ENCODE measurements at regions not wholly inside any gene's neighbourhood (a gene's known extent, or its start where the extent isn't known, plus 50 kb on each side); places are given as distances from the start of the nearest gene placed in this dataset.
A peak's percentile ranks its signal among the peaks of the same experiment; 100 is the strongest.

GRCh38 chr12:30064906-30065305 lies 281.2 kb upstream of the TMTC1 start:
- no peak for TF ChIP-seq CTCF (IDR thresholded peaks at IDR 0.05; ENCODE audit: poor library complexity, severe bottlenecking)
- no peaks in the 10 kb centered on the region for H3K4me1 ChIP-seq (ENCODE audit: insufficient read depth, poor library complexity, severe bottlenecking)
- H3K27ac ChIP-seq (ENCODE audit: poor library complexity, severe bottlenecking) = no peak overlapping the region
- H3K36me3 ChIP-seq (ENCODE audit: low read depth) = no peaks in the 10 kb centered on the region
- DNase-seq (ENCODE audit: low spot score) = no peak
- H3K4me3 ChIP-seq (ENCODE audit: severe bottlenecking) = no peak overlapping the region
- H3K27me3 ChIP-seq (ENCODE audit: insufficient read depth, poor library complexity, severe bottlenecking) = no peaks in the 10 kb centered on the region
- no peaks in the 10 kb centered on the region for H3K9me3 ChIP-seq (ENCODE audit: severe bottlenecking)
- ATAC-seq (ENCODE audit: low read depth) = no peak

- no peak for DNase-seq (ENCODE audit: low spot score)
- no peak overlapping the region for H3K27ac ChIP-seq (ENCODE audit: poor library complexity, severe bottlenecking)
- no peak for ATAC-seq (ENCODE audit: low read depth)
- H3K36me3 ChIP-seq (ENCODE audit: low read depth) = no peaks in the 10 kb centered on the region
- no peak for TF ChIP-seq CTCF (IDR thresholded peaks at IDR 0.05; ENCODE audit: poor library complexity, severe bottlenecking)
- H3K27me3 ChIP-seq (ENCODE audit: insufficient read depth, poor library complexity, severe bottlenecking) = no peaks in the 10 kb centered on the region
- no peaks in the 10 kb centered on the region for H3K9me3 ChIP-seq (ENCODE audit: severe bottlenecking)
- no peak overlapping the region for H3K4me3 ChIP-seq (ENCODE audit: severe bottlenecking)
- H3K4me1 ChIP-seq (ENCODE audit: insufficient read depth, poor library complexity, severe bottlenecking) = no peaks in the 10 kb centered on the region
Observed at GRCh38 chr12:30063435-30063945, 279.7 kb upstream of the TMTC1 start.

- no peaks in the 10 kb centered on the region for H3K9me3 ChIP-seq (ENCODE audit: severe bottlenecking)
- H3K36me3 ChIP-seq (ENCODE audit: low read depth) = no peaks in the 10 kb centered on the region
- H3K4me3 ChIP-seq (ENCODE audit: severe bottlenecking) = no peak overlapping the region
- H3K27me3 ChIP-seq (ENCODE audit: insufficient read depth, poor library complexity, severe bottlenecking) = no peaks in the 10 kb centered on the region
- H3K4me1 ChIP-seq (ENCODE audit: insufficient read depth, poor library complexity, severe bottlenecking) = peaks cover 4% of the 10 kb centered on the region
- ATAC-seq (ENCODE audit: low read depth) = no peak
- no peak for TF ChIP-seq CTCF (IDR thresholded peaks at IDR 0.05; ENCODE audit: poor library complexity, severe bottlenecking)
- no peak for DNase-seq (ENCODE audit: low spot score)
- H3K27ac ChIP-seq (ENCODE audit: poor library complexity, severe bottlenecking) = peak overlapping the region; percentile 26
Observed at GRCh38 chr12:30048371-30048770, 264.6 kb upstream of the TMTC1 start.

- Histone ChIP-seq H3K27me3 (ENCODE audit: insufficient read depth, poor library complexity, severe bottlenecking) (no peaks in the 10 kb centered on the region), H3K4me3 (ENCODE audit: severe bottlenecking) (no peak overlapping the region), H3K27ac (ENCODE audit: poor library complexity, severe bottlenecking) (peak overlapping the region; percentile 26), H3K9me3 (ENCODE audit: severe bottlenecking) (no peaks in the 10 kb centered on the region), H3K36me3 (ENCODE audit: low read depth) (no peaks in the 10 kb centered on the region), H3K4me1 (ENCODE audit: insufficient read depth, poor library complexity, severe bottlenecking) (peaks cover 4% of the 10 kb centered on the region)
- TF ChIP-seq CTCF (IDR thresholded peaks at IDR 0.05; ENCODE audit: poor library complexity, severe bottlenecking) = no peak
- ATAC-seq (ENCODE audit: low read depth) (peak; percentile 41; the same call in 1 of the 3 replicates), DNase-seq (ENCODE audit: low spot score) (no peak)
Observed at GRCh38 chr12:30047516-30048254, 263.9 kb upstream of the TMTC1 start.

GRCh38 chr12:30046376-30046775 lies 262.6 kb upstream of the TMTC1 start:
- no peak for TF ChIP-seq CTCF (IDR thresholded peaks at IDR 0.05; ENCODE audit: poor library complexity, severe bottlenecking)
- Histone ChIP-seq H3K27ac (ENCODE audit: poor library complexity, severe bottlenecking) (no peak overlapping the region), H3K27me3 (ENCODE audit: insufficient read depth, poor library complexity, severe bottlenecking) (no peaks in the 10 kb centered on the region), H3K4me1 (ENCODE audit: insufficient read depth, poor library complexity, severe bottlenecking) (peaks cover 4% of the 10 kb centered on the region), H3K4me3 (ENCODE audit: severe bottlenecking) (no peak overlapping the region), H3K9me3 (ENCODE audit: severe bottlenecking) (no peaks in the 10 kb centered on the region), H3K36me3 (ENCODE audit: low read depth) (no peaks in the 10 kb centered on the region)
- DNase-seq (ENCODE audit: low spot score) (no peak), ATAC-seq (ENCODE audit: low read depth) (no peak)

All from RWPE2 (cell line).